ENCODE measurements at regions not wholly inside any gene's neighbourhood (a gene's known extent, or its start where the extent isn't known, plus 50 kb on each side); places are given as distances from the start of the nearest gene placed in this dataset.

- in situ Hi-C loops (cut with HindIII; ENCODE audit: extremely low pct_ligation_motif_present, low pct_unique_long_range_greater_than_20kb), result no loop called here
- intact Hi-C loops (cut with micrococcal nuclease; ENCODE audit: unreplicated experiment), result no loop called here
- CTCF ChIA-PET (ENCODE audit: low intra/inter-chr PET ratio, low total read pairs), result no interaction called here
- H3K27ac ChIP-seq (ENCODE audit: extremely low read length, insufficient read depth, low read length), result no peak overlapping the region
- ATAC-seq (no peak), FAIRE-seq (no peak), DNase-seq (ENCODE audit: low spot score) (no peak)
- no peaks in the 10 kb centered on the region for H3K4me1 ChIP-seq (ENCODE audit: insufficient read depth, low read length)
- no peak overlapping the region for H2AFZ ChIP-seq (ENCODE audit: low read length)
- H3K36me3 ChIP-seq (replicated peaks in 1 of 2; ENCODE audit: control insufficient read depth in 1 of 2, insufficient read depth in 2 of 2, low read length in 2 of 2), result no peaks in the 10 kb centered on the region
- TF ChIP-seq NAIF1 (CRISPR knock-in tag; IDR thresholded peaks at IDR 0.05; ENCODE audit: borderline replicate concordance), result no peak
- no peak for TF ChIP-seq ZNF275 (CRISPR knock-in tag; IDR thresholded peaks at IDR 0.05; ENCODE audit: borderline replicate concordance)
- no peak for TF ChIP-seq TSC22D2 (CRISPR knock-in tag; IDR thresholded peaks at IDR 0.05; ENCODE audit: borderline replicate concordance)
- no peak for TF ChIP-seq ZNF816 (CRISPR knock-in tag; IDR thresholded peaks at IDR 0.05; ENCODE audit: borderline replicate concordance)
- no peak for TF ChIP-seq FOXO4 (CRISPR knock-in tag; conservative IDR thresholded peaks at IDR 0.05)
- no peak for TF ChIP-seq ZNF850 (CRISPR knock-in tag; conservative IDR thresholded peaks at IDR 0.05)
- peaks cover 9 to 35% of the 10 kb centered on the region in 2 experiments for H3K27me3 ChIP-seq (ENCODE audit: control insufficient read depth in 1 of 2, insufficient read depth in 2 of 2, low read length in 2 of 2)
- BruUV-seq (replicated peaks), result no TSS peak
- H3K9ac ChIP-seq (ENCODE audit: insufficient read depth, low read depth, low read length), result no peak overlapping the region
- no peak overlapping the region for H3K4me3 ChIP-seq (replicated peaks in 1 of 3; ENCODE audit: insufficient read depth in 1 of 3, low read depth in 2 of 3, low read length in 3 of 3)
- no peaks in the 10 kb centered on the region for H3K79me2 ChIP-seq (ENCODE audit: insufficient read depth, low read length)
- peaks cover 16% of the 10 kb centered on the region for H3K9me3 ChIP-seq (ENCODE audit: low read length)
- POLR2A ChIA-PET, result no interaction called here
- no peak overlapping the region for H3K4me2 ChIP-seq (ENCODE audit: low read depth, low read length)
- no peaks in the 10 kb centered on the region for H4K20me1 ChIP-seq (ENCODE audit: insufficient read depth, low read length)
- 0% methylated on average over 3 of the region's 5 CpGs for WGBS (ENCODE audit: low lambda C conversion rate)
These were observed 98.7 kb downstream of the KCNJ12 start for GRCh38 chr17:21474815-21475214.

GRCh38 chr17:21475571-21475970 lies 99.4 kb downstream of the KCNJ12 start:
- 6% methylated on average over 8 of the region's 8 CpGs for WGBS (ENCODE audit: low lambda C conversion rate)
- peaks cover 9 to 39% of the 10 kb centered on the region in 2 experiments for H3K27me3 ChIP-seq (ENCODE audit: control insufficient read depth in 1 of 2, insufficient read depth in 2 of 2, low read length in 2 of 2)
- CTCF ChIA-PET (ENCODE audit: low intra/inter-chr PET ratio, low total read pairs), result no interaction called here
- no peak overlapping the region for H2AFZ ChIP-seq (ENCODE audit: low read length)
- DNase-seq (ENCODE audit: low spot score) (no peak), ATAC-seq (no peak), FAIRE-seq (no peak)
- BruUV-seq (replicated peaks), result no TSS peak
- in situ Hi-C loops (cut with HindIII; ENCODE audit: extremely low pct_ligation_motif_present, low pct_unique_long_range_greater_than_20kb), result no loop called here
- POLR2A ChIA-PET, result no interaction called here
- intact Hi-C loops (cut with micrococcal nuclease; ENCODE audit: unreplicated experiment), result no loop called here
- no peak overlapping the region for H3K4me3 ChIP-seq (replicated peaks in 1 of 3; ENCODE audit: insufficient read depth in 1 of 3, low read depth in 2 of 3, low read length in 3 of 3)
- H3K4me2 ChIP-seq (ENCODE audit: low read depth, low read length), result no peak overlapping the region
- no peak overlapping the region for H3K27ac ChIP-seq (ENCODE audit: extremely low read length, insufficient read depth, low read length)
- no peaks in the 10 kb centered on the region for H3K4me1 ChIP-seq (ENCODE audit: insufficient read depth, low read length)
- H3K36me3 ChIP-seq (replicated peaks in 1 of 2; ENCODE audit: control insufficient read depth in 1 of 2, insufficient read depth in 2 of 2, low read length in 2 of 2), result no peaks in the 10 kb centered on the region
- no peak overlapping the region for H3K9ac ChIP-seq (ENCODE audit: insufficient read depth, low read depth, low read length)
- H4K20me1 ChIP-seq (ENCODE audit: insufficient read depth, low read length), result no peaks in the 10 kb centered on the region
- TF ChIP-seq BCLAF1 (IDR thresholded peaks at IDR 0.05) (no peak), TOE1 (CRISPR knock-in tag; IDR thresholded peaks at IDR 0.05) (no peak), MAZ (IDR thresholded peaks at IDR 0.05; ENCODE audit: borderline replicate concordance, low read depth, low read length) (no peak), MAZ (CRISPR knock-in tag; IDR thresholded peaks at IDR 0.05; ENCODE audit: low read depth) (no peak)
- H3K79me2 ChIP-seq (ENCODE audit: insufficient read depth, low read length), result no peaks in the 10 kb centered on the region
- H3K9me3 ChIP-seq (ENCODE audit: low read length), result peaks cover 16% of the 10 kb centered on the region

Data from HepG2 (cell line).